GM10248 (cell line): ENCODE measurements at regions not wholly inside any gene's neighbourhood (a gene's known extent, or its start where the extent isn't known, plus 50 kb on each side); places are given as distances from the start of the nearest gene placed in this dataset.

Experiments used
- CTCF ChIA-PET: fragments of 300-600 bp; sonication (Branson Sonifier 250); formaldehyde crosslinking; extraction: SDS; loops from one replicate; lab custom pipeline; 2021; ENCODE audit warnings: antibody characterized with exemption; lab: Yijun Ruan, JAX
- POLR2A ChIA-PET: fragments of 350-650 bp; sonication (Branson Sonifier 250); formaldehyde crosslinking; extraction: SDS; loops from one replicate; lab custom pipeline; 2020; ENCODE audit warnings: antibody characterized with exemption; lab: Yijun Ruan, JAX
- DNase-seq: peaks from one replicate; pipeline ENCODE4 v3.0.0; 2012; ENCODE audit errors: extremely low spot score
- TF ChIP-seq, protein P1 (sequence below): IDR thresholded peaks from 2 replicates; pipeline ENCODE4 v1.5.1; 2012; ENCODE audit warnings: mild to moderate bottlenecking, low read depth; ENCODE audit errors: extremely low read depth, missing control alignments, control extremely low read depth

DNA sequence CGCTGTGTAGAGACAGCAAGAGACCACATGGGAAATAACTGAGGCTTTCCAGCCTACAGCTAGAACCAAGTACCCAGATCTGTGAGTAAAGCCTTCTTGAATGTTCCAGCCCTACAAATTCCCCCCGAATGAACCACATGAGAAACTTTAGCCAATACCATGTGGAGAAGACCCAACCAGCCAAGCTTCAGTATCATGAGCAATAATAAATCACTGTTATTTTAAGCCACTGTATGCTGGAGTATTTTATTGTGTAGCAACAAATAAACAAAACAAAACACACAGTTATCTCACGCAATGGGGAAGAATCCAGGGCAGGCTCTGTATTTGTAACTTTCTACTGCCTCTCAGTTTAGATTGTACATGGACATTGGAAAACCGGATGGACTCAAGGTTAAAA, 426.2 kb downstream of the CDH11 start:
- TF ChIP-seq, protein P1, sequence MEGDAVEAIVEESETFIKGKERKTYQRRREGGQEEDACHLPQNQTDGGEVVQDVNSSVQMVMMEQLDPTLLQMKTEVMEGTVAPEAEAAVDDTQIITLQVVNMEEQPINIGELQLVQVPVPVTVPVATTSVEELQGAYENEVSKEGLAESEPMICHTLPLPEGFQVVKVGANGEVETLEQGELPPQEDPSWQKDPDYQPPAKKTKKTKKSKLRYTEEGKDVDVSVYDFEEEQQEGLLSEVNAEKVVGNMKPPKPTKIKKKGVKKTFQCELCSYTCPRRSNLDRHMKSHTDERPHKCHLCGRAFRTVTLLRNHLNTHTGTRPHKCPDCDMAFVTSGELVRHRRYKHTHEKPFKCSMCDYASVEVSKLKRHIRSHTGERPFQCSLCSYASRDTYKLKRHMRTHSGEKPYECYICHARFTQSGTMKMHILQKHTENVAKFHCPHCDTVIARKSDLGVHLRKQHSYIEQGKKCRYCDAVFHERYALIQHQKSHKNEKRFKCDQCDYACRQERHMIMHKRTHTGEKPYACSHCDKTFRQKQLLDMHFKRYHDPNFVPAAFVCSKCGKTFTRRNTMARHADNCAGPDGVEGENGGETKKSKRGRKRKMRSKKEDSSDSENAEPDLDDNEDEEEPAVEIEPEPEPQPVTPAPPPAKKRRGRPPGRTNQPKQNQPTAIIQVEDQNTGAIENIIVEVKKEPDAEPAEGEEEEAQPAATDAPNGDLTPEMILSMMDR = no peak
- ChIA-PET POLR2A (no interaction called here), CTCF (no interaction called here)
- DNase-seq = no peak

DNA sequence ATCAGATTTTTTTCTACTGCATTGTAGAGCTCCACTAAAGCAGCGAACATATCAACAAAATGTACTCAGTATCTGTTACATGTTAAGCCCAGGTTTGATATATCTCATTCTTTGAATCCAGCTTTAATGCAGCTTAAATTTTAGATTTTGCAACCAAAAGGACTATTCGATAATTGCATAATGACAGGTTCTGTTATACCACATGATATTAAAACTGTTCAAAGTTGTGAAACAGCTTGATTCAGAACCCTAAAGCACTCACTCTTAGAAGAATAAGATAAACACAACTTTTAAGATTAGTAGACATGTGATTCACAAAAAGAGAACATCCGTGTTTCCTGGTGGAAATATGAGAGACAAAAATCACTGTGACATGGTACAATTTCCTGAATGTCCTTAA, 427.9 kb downstream of the CDH11 start:
- CTCF ChIA-PET = no interaction called here
- DNase-seq = no peak
- POLR2A ChIA-PET = no interaction called here
- TF ChIP-seq, protein P1 = no peak

DNA sequence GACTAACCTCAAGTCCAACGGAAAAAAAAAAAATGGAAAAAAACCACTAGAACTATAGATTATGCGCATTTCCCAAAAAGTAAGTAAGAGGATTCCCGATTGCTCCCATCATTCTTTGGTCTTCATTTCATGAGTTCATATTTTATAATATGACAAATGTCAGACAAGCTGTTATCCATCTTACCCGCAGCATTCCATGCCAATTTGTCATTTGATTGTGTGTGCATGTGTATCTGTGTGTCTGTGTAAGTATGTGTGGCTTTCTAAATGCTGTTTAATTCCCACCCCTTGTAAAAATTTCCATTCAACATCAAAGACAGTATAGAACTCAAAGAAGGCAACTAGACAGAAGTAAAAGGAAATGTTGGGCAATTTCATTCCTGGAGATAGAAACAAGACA, 434.1 kb downstream of the CDH11 start:
- CTCF ChIA-PET = no interaction called here

DNA sequence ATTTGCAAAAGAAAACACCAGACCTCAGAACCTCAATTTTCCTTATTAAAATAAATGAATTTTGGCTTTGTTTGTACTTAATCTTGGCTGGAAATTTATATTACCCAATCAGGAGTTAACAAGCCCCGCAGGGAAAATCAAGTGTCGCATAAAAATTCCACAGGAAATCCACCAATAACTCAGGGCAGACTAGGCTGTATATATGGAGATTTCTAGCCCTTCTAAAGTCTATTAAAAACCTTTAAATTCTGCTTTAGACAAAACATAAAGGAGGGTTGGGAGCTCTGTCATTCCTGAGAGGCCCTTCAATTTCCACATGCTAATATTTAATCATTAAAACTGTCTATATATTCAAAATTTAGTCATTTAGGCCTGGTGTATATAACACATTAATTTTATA, 434.7 kb downstream of the CDH11 start:
- no peak for DNase-seq
- TF ChIP-seq, protein P1 = no peak
- POLR2A ChIA-PET = no interaction called here
- CTCF ChIA-PET = no interaction called here

More for the DNA sequence above, 434.1 kb downstream of the CDH11 start:
- TF ChIP-seq, protein P1 = no peak
- POLR2A ChIA-PET = no interaction called here
- no peak for DNase-seq

DNA sequence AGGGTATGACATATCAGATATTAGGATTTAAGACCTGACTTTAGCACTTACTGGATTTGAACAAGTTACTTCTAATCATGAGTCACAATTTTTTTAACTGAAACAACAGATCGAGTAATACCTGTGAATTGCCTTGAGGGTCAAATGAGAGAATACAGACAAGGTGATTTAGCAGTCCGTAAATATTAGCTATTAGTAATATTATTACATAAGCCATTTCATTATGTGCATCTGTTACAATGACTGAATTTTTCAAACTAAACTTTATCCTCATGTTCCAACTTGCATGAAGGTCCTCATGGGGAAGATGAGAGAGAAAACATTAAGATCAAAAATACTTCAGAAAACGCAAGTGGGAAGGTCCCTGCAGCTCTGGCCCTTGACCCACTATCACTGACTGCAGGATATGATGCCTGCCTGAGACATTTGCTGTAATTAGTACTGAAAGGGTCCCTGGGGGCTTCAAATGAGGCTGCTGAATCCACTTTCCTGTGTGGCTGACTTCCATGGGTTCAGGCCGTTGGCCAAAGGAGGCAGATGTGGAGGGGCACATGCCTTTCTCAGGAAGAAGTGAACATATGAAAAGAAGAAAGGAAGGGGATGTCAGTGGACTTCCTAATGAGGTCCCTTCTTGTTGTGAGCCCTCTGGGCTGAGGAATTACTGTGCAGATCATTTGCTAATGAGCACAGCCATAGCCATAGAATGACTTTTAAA, 441.7 kb downstream of the CDH11 start:
- DNase-seq = no peak
- POLR2A ChIA-PET = no interaction called here
- CTCF ChIA-PET = no interaction called here
- TF ChIP-seq, protein P1 = no peak

DNA sequence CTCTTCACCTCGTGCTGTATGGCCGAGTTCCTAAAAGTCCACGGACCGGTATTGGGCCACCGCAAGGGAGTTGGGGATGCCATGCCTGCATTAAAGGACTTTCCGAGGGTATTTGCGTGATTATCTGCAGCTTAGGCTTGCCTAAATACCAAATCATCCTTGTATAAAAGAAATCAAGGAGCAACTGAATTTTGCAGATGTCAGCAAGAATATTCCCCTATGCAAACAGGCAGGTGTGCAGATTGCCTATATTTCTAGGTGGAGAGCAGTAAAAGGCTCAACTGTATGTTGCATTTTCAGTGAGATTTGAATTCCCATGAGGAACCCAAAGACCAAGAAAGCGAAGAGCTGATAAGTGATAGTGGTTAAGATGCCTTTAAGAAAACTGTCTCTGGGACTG, 452.3 kb downstream of the CDH11 start:
- POLR2A ChIA-PET = no interaction called here
- TF ChIP-seq, protein P1 = no peak
- CTCF ChIA-PET = interaction anchor here (1.3 kb wide), 1 partner anchor 16 kb away, joined by 3 read pairs; no protein-coding TSS in a partner anchor

More for the DNA sequence above, 452.3 kb downstream of the CDH11 start:
- no peak for DNase-seq
